HG02588 (cell line): ENCODE measurements at regions not wholly inside any gene's neighbourhood (a gene's known extent, or its start where the extent isn't known, plus 50 kb on each side); places are given as distances from the start of the nearest gene placed in this dataset.

ENCODE experiments used
- ATAC-seq: cut with Tn5 transposase; IDR thresholded peaks from one replicate; pipeline ENCODE4 v1.9.1; 2021; ENCODE audit warnings: mild to moderate bottlenecking, moderate library complexity; ENCODE audit not compliant: unreplicated experiment

GRCh38 chr2:143968360-143968759 lies 551.6 kb downstream of the ZEB2 start:
- ATAC-seq, result no peak

- no peak for ATAC-seq
Measured at GRCh38 chr2:143965493-143966164, 554.3 kb downstream of the ZEB2 start.

GRCh38 chr2:143964891-143965290 lies 555.0 kb downstream of the ZEB2 start:
- ATAC-seq, result no peak

- no peak for ATAC-seq
Measured at GRCh38 chr2:143960177-143960576, 559.7 kb downstream of the ZEB2 start.

GRCh38 chr2:143957321-143957720 lies 562.6 kb downstream of the ZEB2 start:
- ATAC-seq, result no peak

- ATAC-seq, result no peak
Measured at GRCh38 chr2:143955401-143956065, 564.4 kb downstream of the ZEB2 start.

- ATAC-seq, result no peak
Measured at GRCh38 chr2:143954844-143955243, 565.1 kb downstream of the ZEB2 start.

DNA sequence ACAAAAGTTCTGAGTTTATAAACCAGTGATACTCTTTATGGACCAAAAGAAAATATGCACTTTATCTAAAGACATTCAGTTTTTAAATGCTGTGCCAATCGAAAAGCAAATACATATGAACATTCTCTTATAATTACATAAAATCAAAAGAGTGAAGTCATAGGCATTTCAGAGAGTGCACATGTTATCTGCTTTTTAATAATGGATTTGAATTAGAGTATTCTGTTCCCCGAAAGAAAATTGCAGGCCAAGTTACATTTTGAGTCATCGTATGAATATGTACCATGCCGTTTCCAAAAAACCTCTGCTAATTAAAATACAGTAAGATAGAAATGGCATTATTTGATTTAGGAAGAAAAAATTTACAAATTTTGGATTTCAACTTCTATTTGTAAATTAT lies 565.7 kb downstream of the ZEB2 start:
- ATAC-seq, result no peak

DNA sequence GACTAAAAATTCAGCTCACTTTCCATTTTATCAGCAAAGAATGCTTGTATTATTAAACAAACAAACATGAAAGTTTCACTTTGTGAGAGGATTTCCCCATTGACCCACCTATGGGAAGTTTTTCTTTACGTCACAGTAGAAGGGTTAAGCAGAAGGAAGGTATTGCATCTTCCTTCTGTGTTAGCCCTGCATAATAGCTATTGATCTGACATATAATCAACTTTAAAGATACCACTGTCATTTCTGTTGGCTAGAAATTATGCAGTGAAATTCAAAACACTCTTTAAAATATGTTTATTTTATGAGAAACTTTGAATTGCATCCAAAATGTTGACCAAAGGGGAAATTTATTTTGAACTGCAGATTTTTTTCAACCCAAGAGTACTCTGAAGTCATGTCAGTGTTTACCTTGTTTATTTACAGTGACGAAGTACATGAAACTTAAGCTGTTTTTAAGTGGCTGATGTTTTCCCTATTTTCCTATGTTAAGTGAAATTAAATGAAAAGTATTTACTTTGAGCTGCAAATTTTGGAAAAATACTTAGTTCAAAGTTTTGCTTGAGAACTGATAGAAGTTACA lies 566.4 kb downstream of the ZEB2 start:
- ATAC-seq, result no peak

DNA sequence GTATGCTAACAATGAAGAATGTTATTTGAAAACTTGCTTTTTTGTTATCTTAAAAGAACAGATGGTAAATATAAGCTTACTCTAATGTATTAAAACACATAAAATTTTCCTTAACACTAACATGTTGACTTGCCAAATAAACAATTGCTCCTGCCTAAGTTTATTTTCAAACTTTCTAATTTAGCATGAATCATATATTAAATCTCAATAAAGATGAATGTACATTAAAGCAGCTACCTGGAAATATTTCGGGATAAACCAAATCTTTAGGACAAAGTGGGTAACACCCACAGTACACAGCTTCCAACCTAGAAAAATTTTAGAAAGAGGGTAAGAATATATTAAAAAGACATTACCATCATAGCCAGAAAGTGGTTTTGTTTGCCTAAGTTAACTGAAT lies 567.4 kb downstream of the ZEB2 start:
- no peak for ATAC-seq

DNA sequence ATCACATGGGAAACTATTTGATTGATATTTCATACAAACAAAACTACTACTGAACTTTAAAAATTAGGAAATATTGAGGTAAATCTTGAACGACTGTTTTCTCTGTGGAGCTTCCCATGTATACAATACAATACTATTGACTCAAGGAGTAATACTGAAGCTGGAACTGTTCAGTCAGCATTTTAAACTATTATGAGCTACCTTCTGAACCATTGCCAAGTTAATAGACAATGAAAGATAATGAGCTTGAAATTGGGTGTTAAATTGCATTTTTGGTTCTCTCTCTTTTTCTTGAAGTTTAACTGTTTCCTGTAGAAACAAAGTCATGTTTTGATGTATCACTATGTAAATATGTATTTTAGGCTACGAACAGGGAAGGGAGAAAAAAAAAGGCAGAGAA lies 569.2 kb downstream of the ZEB2 start:
- no peak for ATAC-seq

DNA sequence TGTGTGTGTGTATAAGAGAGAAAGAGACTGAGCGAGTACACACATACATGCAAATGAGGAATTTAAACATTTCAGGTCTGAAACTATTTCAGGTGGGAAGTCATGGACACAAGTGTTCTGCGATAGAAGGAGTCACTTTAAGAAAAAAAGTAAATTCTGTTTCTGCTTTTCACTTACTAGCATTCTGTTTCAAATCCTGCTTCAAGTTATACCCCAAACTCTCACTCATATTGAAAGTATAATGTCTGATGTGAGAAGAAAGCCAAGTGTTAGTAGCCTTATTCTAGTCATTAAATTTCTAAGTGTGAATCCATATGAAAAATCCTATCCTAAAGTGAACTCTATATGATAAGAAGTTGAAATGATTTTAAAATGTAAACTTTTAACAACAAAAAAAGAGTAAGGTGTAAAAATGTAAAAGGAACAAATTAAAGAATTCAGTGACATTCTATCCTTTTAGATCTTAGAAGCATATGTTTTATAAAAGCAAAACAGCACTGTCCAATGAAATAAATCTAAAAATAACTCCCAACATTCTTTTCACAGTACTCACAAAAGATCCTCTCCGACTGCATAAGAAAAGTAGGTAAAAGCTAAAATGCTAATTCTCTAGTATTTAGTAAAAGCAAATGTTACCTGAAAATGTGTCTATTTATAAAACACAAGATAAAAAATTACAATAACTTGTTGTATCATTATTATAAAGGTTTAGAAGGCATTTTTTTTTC lies 570.6 kb downstream of the ZEB2 start:
- ATAC-seq, result no peak

GRCh38 chr2:143948710-143949109 lies 571.2 kb downstream of the ZEB2 start:
- no peak for ATAC-seq

- ATAC-seq, result no peak
Measured at GRCh38 chr2:143946436-143947391, 573.2 kb downstream of the ZEB2 start.

DNA sequence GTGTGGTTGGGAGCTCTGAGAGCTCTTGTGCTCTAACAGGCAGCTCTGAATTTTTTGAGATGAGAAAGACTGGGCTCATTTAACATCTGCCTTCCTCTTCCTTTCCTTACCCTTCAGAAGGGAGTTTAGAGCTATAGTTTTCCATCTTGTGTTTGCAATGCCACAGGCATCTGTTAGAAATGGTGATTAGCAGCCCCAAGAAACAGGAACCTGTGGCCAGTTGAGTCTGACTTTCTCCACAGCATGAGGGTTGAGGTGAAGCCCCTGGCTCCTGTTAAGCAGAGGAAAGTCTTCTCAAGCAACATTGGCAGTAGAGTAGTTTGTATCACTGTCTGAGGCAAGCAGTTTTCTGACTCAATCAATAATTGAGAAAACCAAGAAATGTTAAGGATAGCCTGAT lies 577.4 kb downstream of the ZEB2 start:
- ATAC-seq, result no peak

GRCh38 chr2:143940720-143941119 lies 579.2 kb downstream of the ZEB2 start:
- ATAC-seq, result no peak

- no peak for ATAC-seq
Measured at GRCh38 chr2:143939626-143940330, 580.1 kb downstream of the ZEB2 start.

GRCh38 chr2:143937723-143938350 lies 582.1 kb downstream of the ZEB2 start:
- peak; percentile 11 for ATAC-seq
